ENCODE measurements at regions not wholly inside any gene's neighbourhood (a gene's known extent, or its start where the extent isn't known, plus 50 kb on each side); places are given as distances from the start of the nearest gene placed in this dataset.
A peak's percentile ranks its signal among the peaks of the same experiment; 100 is the strongest.

- DNase-seq (ENCODE audit: extremely low spot score) = no peak
- POLR2A ChIA-PET = no interaction called here
- TF ChIP-seq FOXM1 (IDR thresholded peaks at IDR 0.05; ENCODE audit: borderline replicate concordance) (no peak), SUZ12 (IDR thresholded peaks at IDR 0.05) (no peak), NFRKB (IDR thresholded peaks at IDR 0.05) (no peak), ARNT (IDR thresholded peaks at IDR 0.05) (no peak), LEF1 (IDR thresholded peaks at IDR 0.05; ENCODE audit: borderline replicate concordance) (no peak), L3MBTL2 (conservative IDR thresholded peaks at IDR 0.05) (no peak), ZNF384 (IDR thresholded peaks at IDR 0.05) (no peak)
- CTCF ChIA-PET = interaction anchor here (1.0 kb wide), 1 partner anchor 13 kb away, joined by 3 read pairs; no protein-coding TSS in a partner anchor
Measured at GRCh38 chr6:47149066-47149465, 106.9 kb upstream of the ADGRF1 start.

GRCh38 chr6:47147836-47148344 is 105.8 kb upstream of the ADGRF1 start:
- DNase-seq (ENCODE audit: extremely low spot score) = no peak
- ChIA-PET CTCF (no interaction called here), POLR2A (no interaction called here)
- no peak for TF ChIP-seq ELF4 (IDR thresholded peaks at IDR 0.05)
- TF ChIP-seq FOXM1 (IDR thresholded peaks at IDR 0.05; ENCODE audit: borderline replicate concordance) = no peak
- TF ChIP-seq FOXA1 (IDR thresholded peaks at IDR 0.05) = no peak
- no peak for TF ChIP-seq L3MBTL2 (conservative IDR thresholded peaks at IDR 0.05)
- no peak for TF ChIP-seq CTBP1 (IDR thresholded peaks at IDR 0.05; ENCODE audit: borderline replicate concordance)
- TF ChIP-seq TARDBP (IDR thresholded peaks at IDR 0.05) = no peak
- no peak for TF ChIP-seq ZNF384 (IDR thresholded peaks at IDR 0.05)
- TF ChIP-seq HDGF (IDR thresholded peaks at IDR 0.05; ENCODE audit: borderline replicate concordance) = no peak

DNA sequence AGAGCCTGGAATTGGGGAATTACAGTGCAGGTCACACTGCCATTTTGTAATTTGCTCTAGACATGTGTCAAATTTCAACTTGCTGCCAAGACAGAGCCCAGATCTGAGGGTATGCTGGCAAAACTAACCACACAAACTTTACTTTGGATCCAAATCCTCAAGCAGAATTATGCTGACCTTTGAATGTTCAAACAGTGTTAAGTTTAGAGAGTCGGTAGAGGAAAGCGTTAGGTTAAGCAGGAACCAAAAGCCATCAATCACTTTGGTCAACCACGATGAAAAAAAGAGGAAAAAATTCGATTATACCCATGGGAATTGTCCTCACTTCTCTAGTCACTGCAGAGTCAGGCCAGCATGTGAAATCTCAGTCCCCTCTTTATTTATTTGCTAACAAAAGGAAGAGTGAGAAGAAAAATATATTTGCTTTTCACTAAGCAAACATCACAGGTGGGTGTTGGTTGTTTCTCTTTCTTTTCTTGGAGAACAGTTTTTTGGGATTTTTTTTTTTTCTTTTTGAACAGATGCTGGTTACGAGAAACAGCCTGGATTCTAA is 105.1 kb upstream of the ADGRF1 start:
- ChIA-PET POLR2A (no interaction called here), CTCF (no interaction called here)
- no peak for DNase-seq (ENCODE audit: extremely low spot score)
- TF ChIP-seq, protein P1, sequence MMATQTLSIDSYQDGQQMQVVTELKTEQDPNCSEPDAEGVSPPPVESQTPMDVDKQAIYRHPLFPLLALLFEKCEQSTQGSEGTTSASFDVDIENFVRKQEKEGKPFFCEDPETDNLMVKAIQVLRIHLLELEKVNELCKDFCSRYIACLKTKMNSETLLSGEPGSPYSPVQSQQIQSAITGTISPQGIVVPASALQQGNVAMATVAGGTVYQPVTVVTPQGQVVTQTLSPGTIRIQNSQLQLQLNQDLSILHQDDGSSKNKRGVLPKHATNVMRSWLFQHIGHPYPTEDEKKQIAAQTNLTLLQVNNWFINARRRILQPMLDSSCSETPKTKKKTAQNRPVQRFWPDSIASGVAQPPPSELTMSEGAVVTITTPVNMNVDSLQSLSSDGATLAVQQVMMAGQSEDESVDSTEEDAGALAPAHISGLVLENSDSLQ (IDR thresholded peaks at IDR 0.05) = peak; percentile 39
- no peak for TF ChIP-seq NFRKB (IDR thresholded peaks at IDR 0.05)

GRCh38 chr6:47146431-47147174 is 104.5 kb upstream of the ADGRF1 start:
- DNase-seq (ENCODE audit: extremely low spot score) = no peak
- no peak for TF ChIP-seq HDGF (IDR thresholded peaks at IDR 0.05; ENCODE audit: borderline replicate concordance)
- no peak for TF ChIP-seq ARNT (IDR thresholded peaks at IDR 0.05)
- TF ChIP-seq CTBP1 (IDR thresholded peaks at IDR 0.05; ENCODE audit: borderline replicate concordance) = no peak
- no peak for TF ChIP-seq LEF1 (IDR thresholded peaks at IDR 0.05; ENCODE audit: borderline replicate concordance)
- TF ChIP-seq ZNF384 (IDR thresholded peaks at IDR 0.05) = no peak
- TF ChIP-seq TARDBP (IDR thresholded peaks at IDR 0.05) = no peak
- no peak for TF ChIP-seq SUZ12 (IDR thresholded peaks at IDR 0.05)
- TF ChIP-seq NFRKB (IDR thresholded peaks at IDR 0.05) = no peak
- TF ChIP-seq FOXK2 (IDR thresholded peaks at IDR 0.05) = no peak
- no peak for TF ChIP-seq BHLHE40 (IDR thresholded peaks at IDR 0.05; ENCODE audit: borderline replicate concordance)
- no peak for TF ChIP-seq FOXA1 (IDR thresholded peaks at IDR 0.05)
- TF ChIP-seq FOXM1 (IDR thresholded peaks at IDR 0.05; ENCODE audit: borderline replicate concordance) = no peak
- no peak for TF ChIP-seq L3MBTL2 (conservative IDR thresholded peaks at IDR 0.05)
- TF ChIP-seq SP1 (IDR thresholded peaks at IDR 0.05) = no peak
- no peak for TF ChIP-seq ELF4 (IDR thresholded peaks at IDR 0.05)
- TF ChIP-seq, protein P1 (IDR thresholded peaks at IDR 0.05) = no peak
- CTCF ChIA-PET = no interaction called here
- POLR2A ChIA-PET = no interaction called here

DNA sequence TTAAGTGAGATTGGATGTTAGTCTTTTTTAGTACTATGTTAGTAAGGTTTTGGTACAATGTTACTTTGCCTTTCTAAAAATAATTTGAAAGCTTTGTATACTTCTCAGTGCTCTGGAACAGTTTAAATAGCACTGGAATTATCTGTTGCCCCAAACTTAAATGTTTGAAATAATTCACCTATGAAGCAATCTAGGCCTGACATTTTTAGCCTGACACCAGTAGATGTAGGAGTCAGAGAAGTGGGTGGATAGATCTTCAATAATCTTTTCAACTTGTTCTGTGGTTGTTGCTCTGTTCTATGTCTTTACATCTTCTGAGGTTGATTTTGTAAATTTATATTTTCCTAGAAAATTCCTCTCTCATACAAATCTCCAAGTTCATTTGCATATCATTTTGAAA is 103.1 kb upstream of the ADGRF1 start:
- no peak for DNase-seq (ENCODE audit: extremely low spot score)
- CTCF ChIA-PET = no interaction called here
- POLR2A ChIA-PET = no interaction called here
- TF ChIP-seq, protein P1 (IDR thresholded peaks at IDR 0.05) = no peak
- no peak for TF ChIP-seq FOXK2 (IDR thresholded peaks at IDR 0.05)
- no peak for TF ChIP-seq ZNF384 (IDR thresholded peaks at IDR 0.05)
- no peak for TF ChIP-seq NFRKB (IDR thresholded peaks at IDR 0.05)
- no peak for TF ChIP-seq CTBP1 (IDR thresholded peaks at IDR 0.05; ENCODE audit: borderline replicate concordance)
- no peak for TF ChIP-seq TARDBP (IDR thresholded peaks at IDR 0.05)
- TF ChIP-seq LEF1 (IDR thresholded peaks at IDR 0.05; ENCODE audit: borderline replicate concordance) = no peak
- TF ChIP-seq SP1 (IDR thresholded peaks at IDR 0.05) = no peak
- no peak for TF ChIP-seq FOXM1 (IDR thresholded peaks at IDR 0.05; ENCODE audit: borderline replicate concordance)
- TF ChIP-seq ELF4 (IDR thresholded peaks at IDR 0.05) = no peak
- no peak for TF ChIP-seq FOXA1 (IDR thresholded peaks at IDR 0.05)
- TF ChIP-seq BHLHE40 (IDR thresholded peaks at IDR 0.05; ENCODE audit: borderline replicate concordance) = no peak

GRCh38 chr6:47144306-47144705 is 102.2 kb upstream of the ADGRF1 start:
- POLR2A ChIA-PET = no interaction called here
- CTCF ChIA-PET = no interaction called here
- no peak for DNase-seq (ENCODE audit: extremely low spot score)
- no peak for TF ChIP-seq FOXK2 (IDR thresholded peaks at IDR 0.05)
- TF ChIP-seq ZNF384 (IDR thresholded peaks at IDR 0.05) = no peak
- TF ChIP-seq CTBP1 (IDR thresholded peaks at IDR 0.05; ENCODE audit: borderline replicate concordance) = no peak
- no peak for TF ChIP-seq LEF1 (IDR thresholded peaks at IDR 0.05; ENCODE audit: borderline replicate concordance)
- TF ChIP-seq SUZ12 (IDR thresholded peaks at IDR 0.05) = no peak
- TF ChIP-seq ELF4 (IDR thresholded peaks at IDR 0.05) = no peak
- TF ChIP-seq SP1 (IDR thresholded peaks at IDR 0.05) = no peak
- no peak for TF ChIP-seq NFRKB (IDR thresholded peaks at IDR 0.05)
- no peak for TF ChIP-seq FOXA1 (IDR thresholded peaks at IDR 0.05)

Data from HEK293T (cell line).